A549 (cell line): ENCODE measurements at regions not wholly inside any gene's neighbourhood (a gene's known extent, or its start where the extent isn't known, plus 50 kb on each side); places are given as distances from the start of the nearest gene placed in this dataset.

Source experiments
- ATAC-seq, 2 experiments: fragments of 200-7000 bp in 1 of 2; fragments of >200 bp in 1 of 2; cut with Nextera tagmentation in 1 of 2; cut with Tn5 transposase in 1 of 2; 3 replicates each; pipeline versions ENCODE4 v1.8.0 to v1.9.1; 2018 to 2020; ENCODE audit warnings: mild to moderate bottlenecking in 1 of 2, moderate library complexity in 1 of 2
- CTCF ChIA-PET: fragments of 300-600 bp; sonication (Branson Sonifier 250); formaldehyde crosslinking; extraction: SDS; loops from one replicate; lab custom pipeline; 2021; ENCODE audit warnings: antibody characterized with exemption, inconsistent platforms; lab: Yijun Ruan, JAX
- POLR2A ChIA-PET: fragments of 350-600 bp; formaldehyde crosslinking; extraction: SDS; loops from one replicate; lab custom pipeline; 2021; ENCODE audit warnings: antibody characterized with exemption, inconsistent platforms; lab: Yijun Ruan, JAX
- DNase-seq, 2 experiments: peaks; one replicate each; pipeline versions ENCODE4 v3.0.0 to v3.0.0-alpha.2; 2011 to 2016; ENCODE audit warnings: low read depth in 1 of 2, low spot score in 1 of 2
- FAIRE-seq: peaks from 2 replicates; lab custom pipeline; 2011; peaks lifted over from hg19 to GRCh38; lab: Jason Lieb, UNC
- H3K27ac ChIP-seq, 2 experiments: fragments of >200 bp; sonication (Bioruptor Twin); formaldehyde crosslinking; 3 replicates each; pipeline ENCODE4 v1.5.1; 2016 to 2017
- H3K4me1 ChIP-seq: fragments of >200 bp; sonication (Bioruptor Twin); formaldehyde crosslinking; 3 replicates; pipeline ENCODE4 v1.6.1; 2016
- H3K4me2 ChIP-seq: fragments of >200 bp; sonication (Bioruptor Twin); formaldehyde crosslinking; 3 replicates; pipeline ENCODE4 v1.6.1; 2016
- H3K4me3 ChIP-seq: fragments of >200 bp; sonication (Bioruptor Twin); formaldehyde crosslinking; 3 replicates; pipeline ENCODE4 v1.5.1; 2016
- H3K9me3 ChIP-seq: fragments of >200 bp; sonication (Bioruptor Twin); formaldehyde crosslinking; 3 replicates; pipeline ENCODE4 v1.6.1; 2016
- ATOH8 ChIP-seq: fragments of 250-450 bp; sonication (Bioruptor Pico); IDR thresholded peaks from 2 replicates; pipeline ENCODE4 v1.5.0; 2020; ENCODE audit warnings: low read depth, mild to moderate bottlenecking, moderate library complexity
- CBX2 ChIP-seq: fragments of 200-600 bp; sonication (generic); IDR thresholded peaks from 2 replicates; pipeline ENCODE4 v1.6.1; 2016; ENCODE audit warnings: low read depth, mild to moderate bottlenecking, borderline replicate concordance
- CHD4 ChIP-seq: fragments of 200-600 bp; sonication (generic); IDR thresholded peaks from 2 replicates; pipeline ENCODE4 v1.6.1; 2016; ENCODE audit warnings: antibody characterized with exemption, mild to moderate bottlenecking, borderline replicate concordance
- EHF ChIP-seq: fragments of 250-450 bp; sonication (Bioruptor Pico); IDR thresholded peaks from 2 replicates; pipeline ENCODE4 v1.5.0; 2020; ENCODE audit warnings: mild to moderate bottlenecking
- FOSL2 ChIP-seq, 2 experiments: fragments of 450-650 bp in 1 of 2; fragments of >200 bp in 1 of 2; sonication (Bioruptor Twin) in 1 of 2; formaldehyde crosslinking; IDR thresholded peaks; 2 replicates each; pipeline versions ENCODE4 v1.5.0 to v1.6.1; 2016 to 2020; ENCODE audit warnings: mild to moderate bottlenecking in 1 of 2, moderate library complexity in 1 of 2
- GATA3 ChIP-seq: IDR thresholded peaks from 2 replicates; pipeline ENCODE4 v1.6.1; 2012; ENCODE audit warnings: borderline replicate concordance
- HEYL ChIP-seq: fragments of 250-450 bp; sonication (Bioruptor Pico); IDR thresholded peaks from 2 replicates; pipeline ENCODE4 v1.8.0; 2021; ENCODE audit warnings: mild to moderate bottlenecking, moderate library complexity
- JUNB ChIP-seq: fragments of >200 bp; sonication (Bioruptor Twin); formaldehyde crosslinking; IDR thresholded peaks from 2 replicates; pipeline ENCODE4 v1.6.1; 2016
- KDM5A ChIP-seq: fragments of 200-600 bp; sonication (generic); IDR thresholded peaks from 2 replicates; pipeline ENCODE4 v1.6.1; 2016; ENCODE audit warnings: antibody characterized with exemption, mild to moderate bottlenecking
- MAX ChIP-seq: IDR thresholded peaks from 2 replicates; pipeline ENCODE4 v1.6.1; 2012
- MYC ChIP-seq: IDR thresholded peaks from 2 replicates; pipeline ENCODE4 v1.6.1; 2012; ENCODE audit warnings: mild to moderate bottlenecking, inconsistent platforms, low read length, improper control_type of control experiment, borderline replicate concordance
- POLR2AphosphoS2 ChIP-seq: conservative IDR thresholded peaks from 2 replicates; pipeline ENCODE4 v1.6.1; 2012; ENCODE audit warnings: low read length, improper control_type of control experiment, inconsistent platforms
- RARB ChIP-seq: fragments of 250-450 bp; sonication (Bioruptor Pico); IDR thresholded peaks from 2 replicates; pipeline ENCODE4 v1.8.0; 2021; ENCODE audit warnings: mild to moderate bottlenecking, moderate library complexity
- REST ChIP-seq: fragments of 200-600 bp; sonication (generic); IDR thresholded peaks from 2 replicates; pipeline ENCODE4 v1.6.1; 2016; ENCODE audit warnings: antibody characterized with exemption, mild to moderate bottlenecking, moderate library complexity
- TP53 ChIP-seq: fragments of 250-450 bp; sonication (Bioruptor Pico); IDR thresholded peaks from 2 replicates; pipeline ENCODE4 v1.5.0; 2021; ENCODE audit warnings: mild to moderate bottlenecking, moderate library complexity
- ZC3H11A ChIP-seq: fragments of 450-650 bp; IDR thresholded peaks from 2 replicates; pipeline ENCODE4 v1.6.1; 2014; ENCODE audit warnings: antibody characterized with exemption, mild to moderate bottlenecking
- WGBS: methylation state at CpG from one replicate; pipeline ENCODE4 v1.1.6; 2017; ENCODE audit errors: missing lambda C conversion rate; 5-methylcytosine and 5-hydroxymethylcytosine counted together

- Histone ChIP-seq H3K27ac (no peak overlapping the region), H3K4me2 (no peak overlapping the region), H3K4me1 (no peaks in the 10 kb centered on the region), H3K9me3 (peaks cover 3% of the 10 kb centered on the region; the same call in 1 of the 3 replicates), H3K4me3 (no peak overlapping the region)
- no peak for DNase-seq
- CTCF ChIA-PET: no interaction called here
- ATAC-seq: no peak
- 41% methylated on average over 2 of the region's 2 CpGs for WGBS
- TF ChIP-seq JUNB (no peak), EHF (CRISPR knock-in tag) (no peak), ZC3H11A (no peak), CHD4 (no peak), ATOH8 (CRISPR knock-in tag) (no peak), CBX2 (no peak), POLR2AphosphoS2 (no peak), TP53 (CRISPR knock-in tag) (no peak), GATA3 (no peak), RARB (no peak), MAX (no peak), MYC (no peak), HEYL (CRISPR knock-in tag) (no peak), REST (no peak), KDM5A (no peak)
- POLR2A ChIA-PET: no interaction called here
- FAIRE-seq: peak; percentile 13
These were observed 889.7 kb upstream of the CDH9 start for GRCh38 chr5:27928060-27928459.

GRCh38 chr5:27911216-27911615 is 872.8 kb upstream of the CDH9 start:
- Histone ChIP-seq H3K4me3 (no peak overlapping the region), H3K4me1 (peaks cover 27% of the 10 kb centered on the region), H3K4me2 (0 out of 3 replicates have a peak overlapping the region, but pooled peaks have one; percentile 13), H3K27ac (no peak overlapping the region), H3K9me3 (no peaks in the 10 kb centered on the region)
- no peak for DNase-seq
- TF ChIP-seq FOSL2 (IDR thresholded peaks at IDR 0.05): no peak
- TF ChIP-seq FOSL2 (CRISPR knock-in tag; IDR thresholded peaks at IDR 0.05): peak; percentile 36; the same call in 1 of the 2 replicates
- TF ChIP-seq TP53 (CRISPR knock-in tag): no peak
- no peak for ATAC-seq
- POLR2A ChIA-PET: no interaction called here
- FAIRE-seq: no peak
- 39% methylated on average over 2 of the region's 2 CpGs for WGBS
- CTCF ChIA-PET: no interaction called here

- POLR2A ChIA-PET: no interaction called here
- no peak for TF ChIP-seq FOSL2 (IDR thresholded peaks at IDR 0.05)
- 0 out of 2 replicates have a peak, but pooled peaks have one; percentile 29 for TF ChIP-seq FOSL2 (CRISPR knock-in tag; IDR thresholded peaks at IDR 0.05)
- no peak for TF ChIP-seq TP53 (CRISPR knock-in tag)
- TF ChIP-seq, all 56 proteins: peak for 1
- H3K27ac ChIP-seq: no peak overlapping the region
- FAIRE-seq (no peak), ATAC-seq (no peak), DNase-seq (no peak)
- H3K4me1 ChIP-seq: peaks cover 27% of the 10 kb centered on the region
- no peak overlapping the region for H3K4me2 ChIP-seq
- H3K9me3 ChIP-seq: no peaks in the 10 kb centered on the region
- no peak overlapping the region for H3K4me3 ChIP-seq
- WGBS: 66% methylated on average over 5 of the region's 5 CpGs
- CTCF ChIA-PET: no interaction called here
These were observed 870.0 kb upstream of the CDH9 start for GRCh38 chr5:27908341-27908740.
